ENCODE measurements at regions not wholly inside any gene's neighbourhood (a gene's known extent, or its start where the extent isn't known, plus 50 kb on each side); places are given as distances from the start of the nearest gene placed in this dataset.

DNA sequence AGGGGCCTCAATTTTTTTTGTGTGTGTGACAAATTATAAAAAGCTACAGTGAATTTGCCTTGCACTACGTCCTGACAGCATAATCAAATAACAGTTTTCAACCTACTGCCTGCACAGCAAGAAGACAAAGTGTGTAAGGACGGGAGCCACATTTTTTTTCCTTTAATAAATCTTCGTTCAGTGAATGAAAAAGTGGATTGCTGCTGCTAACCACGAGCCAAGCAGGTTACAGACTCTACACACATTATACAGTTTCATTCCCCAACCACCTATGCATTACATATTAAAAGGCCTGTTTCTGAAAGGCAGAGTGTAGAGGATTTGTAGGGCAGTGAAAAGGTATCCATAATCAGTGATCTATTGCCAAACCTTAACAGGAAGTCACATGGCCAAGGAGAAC is 570.0 kb upstream of the BTBD3 start:
- DNase-seq (ENCODE audit: low spot score): no peak
- in situ Hi-C loops (cut with MboI; ENCODE audit: low sequenced_read_pairs, unreplicated experiment): no loop called here
- TF ChIP-seq, protein P1, sequence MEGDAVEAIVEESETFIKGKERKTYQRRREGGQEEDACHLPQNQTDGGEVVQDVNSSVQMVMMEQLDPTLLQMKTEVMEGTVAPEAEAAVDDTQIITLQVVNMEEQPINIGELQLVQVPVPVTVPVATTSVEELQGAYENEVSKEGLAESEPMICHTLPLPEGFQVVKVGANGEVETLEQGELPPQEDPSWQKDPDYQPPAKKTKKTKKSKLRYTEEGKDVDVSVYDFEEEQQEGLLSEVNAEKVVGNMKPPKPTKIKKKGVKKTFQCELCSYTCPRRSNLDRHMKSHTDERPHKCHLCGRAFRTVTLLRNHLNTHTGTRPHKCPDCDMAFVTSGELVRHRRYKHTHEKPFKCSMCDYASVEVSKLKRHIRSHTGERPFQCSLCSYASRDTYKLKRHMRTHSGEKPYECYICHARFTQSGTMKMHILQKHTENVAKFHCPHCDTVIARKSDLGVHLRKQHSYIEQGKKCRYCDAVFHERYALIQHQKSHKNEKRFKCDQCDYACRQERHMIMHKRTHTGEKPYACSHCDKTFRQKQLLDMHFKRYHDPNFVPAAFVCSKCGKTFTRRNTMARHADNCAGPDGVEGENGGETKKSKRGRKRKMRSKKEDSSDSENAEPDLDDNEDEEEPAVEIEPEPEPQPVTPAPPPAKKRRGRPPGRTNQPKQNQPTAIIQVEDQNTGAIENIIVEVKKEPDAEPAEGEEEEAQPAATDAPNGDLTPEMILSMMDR (IDR thresholded peaks at IDR 0.05; ENCODE audit: borderline replicate concordance, control extremely low read depth, extremely low read depth, insufficient read depth, missing control alignments): no peak

DNA sequence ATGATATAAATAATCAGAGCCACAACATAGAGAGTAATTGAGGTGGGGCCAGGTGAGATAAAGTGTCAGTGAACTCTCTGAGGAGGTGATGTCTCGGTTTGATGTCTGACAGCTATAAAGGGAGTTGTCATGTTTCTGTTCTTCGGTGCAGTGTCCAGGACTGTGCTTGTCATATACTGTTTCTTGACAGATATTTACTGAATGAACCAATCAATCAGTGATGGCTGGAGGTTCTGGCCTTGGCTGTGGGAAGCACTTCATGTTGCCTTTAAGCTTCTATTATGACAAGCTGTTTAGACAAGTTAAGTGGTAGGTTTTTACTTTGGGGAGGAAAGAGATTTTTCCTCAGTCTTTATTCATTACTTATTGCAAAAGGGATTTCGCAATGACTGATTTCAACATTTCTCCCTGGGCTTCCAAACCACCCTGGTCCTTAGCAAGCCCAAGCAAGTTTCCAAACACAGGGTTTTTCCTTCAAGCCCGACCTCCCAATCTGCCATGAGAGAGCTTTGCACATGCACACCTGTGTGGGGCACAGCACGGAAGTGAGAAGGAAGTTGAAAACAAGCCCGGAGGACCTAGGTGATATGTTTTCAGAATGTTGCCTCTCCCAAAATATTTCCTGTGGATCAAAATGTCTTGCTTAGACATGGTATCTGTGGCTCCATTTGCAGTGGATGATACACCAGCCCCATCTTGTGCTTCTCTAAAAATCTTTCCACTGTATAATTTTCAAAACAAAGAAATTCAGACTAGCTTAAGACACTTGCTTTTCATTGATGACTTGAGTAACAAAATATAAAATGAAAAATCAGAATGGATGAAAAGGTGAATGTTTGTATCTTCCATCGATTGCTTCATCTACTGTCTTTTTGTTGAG is 567.3 kb upstream of the BTBD3 start:
- DNase-seq (ENCODE audit: low spot score): no peak
- in situ Hi-C loops (cut with MboI; ENCODE audit: low sequenced_read_pairs, unreplicated experiment): no loop called here
- TF ChIP-seq, protein P1 (IDR thresholded peaks at IDR 0.05; ENCODE audit: borderline replicate concordance, control extremely low read depth, extremely low read depth, insufficient read depth, missing control alignments): no peak

DNA sequence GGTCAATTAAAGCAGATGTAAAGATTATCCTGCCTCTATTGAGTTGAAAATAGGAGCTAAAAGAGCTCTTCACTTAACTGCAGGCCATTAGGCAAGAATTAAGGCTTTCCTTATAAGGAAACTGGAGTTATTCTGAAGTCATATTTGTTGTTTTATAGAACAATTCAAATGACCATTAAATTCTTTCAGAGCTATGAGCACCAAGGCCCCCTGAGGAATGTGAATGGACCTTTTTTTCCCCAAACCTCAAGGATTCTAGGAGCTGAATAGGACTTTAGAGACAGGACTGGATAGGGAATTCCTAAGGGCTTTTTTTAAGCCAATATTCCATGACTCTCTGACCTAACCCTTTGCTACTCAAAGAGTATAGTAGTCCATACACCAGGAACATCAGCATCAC is 565.7 kb upstream of the BTBD3 start:
- in situ Hi-C loops (cut with MboI; ENCODE audit: low sequenced_read_pairs, unreplicated experiment): no loop called here
- DNase-seq (ENCODE audit: low spot score): no peak
- TF ChIP-seq, protein P1 (IDR thresholded peaks at IDR 0.05; ENCODE audit: borderline replicate concordance, control extremely low read depth, extremely low read depth, insufficient read depth, missing control alignments): no peak

- in situ Hi-C loops (cut with MboI; ENCODE audit: low sequenced_read_pairs, unreplicated experiment): no loop called here
- no peak for DNase-seq (ENCODE audit: low spot score)
- TF ChIP-seq, protein P1 (IDR thresholded peaks at IDR 0.05; ENCODE audit: borderline replicate concordance, control extremely low read depth, extremely low read depth, insufficient read depth, missing control alignments): no peak
These were observed 562.8 kb upstream of the BTBD3 start for GRCh38 chr20:11354846-11355245.

DNA sequence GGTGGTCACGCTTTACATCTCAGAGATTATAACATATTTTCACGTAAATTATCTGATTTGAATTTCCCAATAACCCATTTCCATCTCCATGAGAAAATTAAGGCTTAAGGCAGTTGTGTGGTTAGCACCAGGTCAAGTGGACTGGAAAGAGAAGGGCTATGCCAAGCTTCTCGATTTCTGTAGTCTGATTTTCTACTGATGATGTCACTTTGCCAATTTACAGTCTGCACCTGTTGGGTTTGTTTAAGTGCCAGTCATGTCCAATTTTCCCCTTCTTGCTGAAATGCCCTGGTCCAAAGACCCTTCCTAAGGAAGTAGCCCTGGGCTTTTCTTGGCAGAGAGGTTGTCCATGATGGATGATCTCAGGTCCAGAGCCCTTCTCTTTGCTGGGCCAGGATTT is 562.3 kb upstream of the BTBD3 start:
- DNase-seq (ENCODE audit: low spot score): no peak
- in situ Hi-C loops (cut with MboI; ENCODE audit: low sequenced_read_pairs, unreplicated experiment): no loop called here
- TF ChIP-seq, protein P1 (IDR thresholded peaks at IDR 0.05; ENCODE audit: borderline replicate concordance, control extremely low read depth, extremely low read depth, insufficient read depth, missing control alignments): no peak

- TF ChIP-seq, protein P1 (IDR thresholded peaks at IDR 0.05; ENCODE audit: borderline replicate concordance, control extremely low read depth, extremely low read depth, insufficient read depth, missing control alignments): no peak
- in situ Hi-C loops (cut with MboI; ENCODE audit: low sequenced_read_pairs, unreplicated experiment): no loop called here
- no peak for DNase-seq (ENCODE audit: low spot score)
These were observed 561.6 kb upstream of the BTBD3 start for GRCh38 chr20:11356061-11356460.

All from GM13976 (cell line).